ENCODE measurements at regions not wholly inside any gene's neighbourhood (a gene's known extent, or its start where the extent isn't known, plus 50 kb on each side); places are given as distances from the start of the nearest gene placed in this dataset.

DNA sequence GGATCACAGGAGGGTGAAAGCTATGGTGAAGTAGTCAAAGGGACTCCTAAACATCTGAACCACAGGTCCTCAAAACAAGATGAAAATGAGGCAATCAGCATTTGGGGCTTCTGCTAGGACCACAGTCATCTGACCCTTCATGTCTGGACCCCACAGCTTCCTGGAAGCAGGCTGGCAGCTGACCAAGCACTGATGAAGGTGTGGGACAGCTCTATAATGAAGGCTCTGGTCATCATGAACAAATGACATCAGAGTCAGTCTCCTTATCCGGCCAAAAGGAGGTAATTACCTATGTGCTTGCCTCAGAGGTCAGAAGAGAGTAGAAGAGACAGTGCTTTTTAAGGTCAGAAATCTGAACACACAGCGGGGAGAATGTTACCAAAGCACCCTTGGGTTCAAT lies 101.2 kb upstream of the GNAO1 start:
- ChIA-PET CTCF (no interaction called here), POLR2A (interaction anchor here (0.6 kb wide), 1 partner anchor 100 kb away, joined by 4 read pairs; no protein-coding TSS in a partner anchor)
- Histone ChIP-seq H3K4me1 (ENCODE audit: insufficient read depth, low read length) (no peaks in the 10 kb centered on the region), H3K36me3 (ENCODE audit: insufficient read depth, low read length) (no peaks in the 10 kb centered on the region), H3K9me3 (ENCODE audit: control insufficient read depth in 1 of 2, insufficient read depth in 1 of 2, low read length in 2 of 2) (no peaks in the 10 kb centered on the region), H3K27me3 (ENCODE audit: control insufficient read depth in 1 of 2, insufficient read depth in 2 of 2, low read length in 2 of 2) (no peaks in the 10 kb centered on the region), H3K4me3 (ENCODE audit: low read length) (no peak overlapping the region), H3K27ac (ENCODE audit: low read depth in 1 of 2, low read length in 2 of 2) (no peak overlapping the region)
- ATAC-seq (ENCODE audit: poor library complexity) (no peak), DNase-seq (no peak)
- TF ChIP-seq, protein P1, sequence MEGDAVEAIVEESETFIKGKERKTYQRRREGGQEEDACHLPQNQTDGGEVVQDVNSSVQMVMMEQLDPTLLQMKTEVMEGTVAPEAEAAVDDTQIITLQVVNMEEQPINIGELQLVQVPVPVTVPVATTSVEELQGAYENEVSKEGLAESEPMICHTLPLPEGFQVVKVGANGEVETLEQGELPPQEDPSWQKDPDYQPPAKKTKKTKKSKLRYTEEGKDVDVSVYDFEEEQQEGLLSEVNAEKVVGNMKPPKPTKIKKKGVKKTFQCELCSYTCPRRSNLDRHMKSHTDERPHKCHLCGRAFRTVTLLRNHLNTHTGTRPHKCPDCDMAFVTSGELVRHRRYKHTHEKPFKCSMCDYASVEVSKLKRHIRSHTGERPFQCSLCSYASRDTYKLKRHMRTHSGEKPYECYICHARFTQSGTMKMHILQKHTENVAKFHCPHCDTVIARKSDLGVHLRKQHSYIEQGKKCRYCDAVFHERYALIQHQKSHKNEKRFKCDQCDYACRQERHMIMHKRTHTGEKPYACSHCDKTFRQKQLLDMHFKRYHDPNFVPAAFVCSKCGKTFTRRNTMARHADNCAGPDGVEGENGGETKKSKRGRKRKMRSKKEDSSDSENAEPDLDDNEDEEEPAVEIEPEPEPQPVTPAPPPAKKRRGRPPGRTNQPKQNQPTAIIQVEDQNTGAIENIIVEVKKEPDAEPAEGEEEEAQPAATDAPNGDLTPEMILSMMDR (IDR thresholded peaks at IDR 0.05): no peak
- Mint-ChIP-seq H3K4me3 (no peak overlapping the region), H3K27me3 (peaks cover 5% of the 10 kb centered on the region), H3K27ac (no peak overlapping the region), H3K36me3 (ENCODE audit: low read depth) (no peaks in the 10 kb centered on the region), H3K9me3 (no peaks in the 10 kb centered on the region), H3K4me1 (ENCODE audit: low read depth) (no peaks in the 10 kb centered on the region)
- intact Hi-C loops (cut with DNase I, micrococcal nuclease): no loop called here

DNA sequence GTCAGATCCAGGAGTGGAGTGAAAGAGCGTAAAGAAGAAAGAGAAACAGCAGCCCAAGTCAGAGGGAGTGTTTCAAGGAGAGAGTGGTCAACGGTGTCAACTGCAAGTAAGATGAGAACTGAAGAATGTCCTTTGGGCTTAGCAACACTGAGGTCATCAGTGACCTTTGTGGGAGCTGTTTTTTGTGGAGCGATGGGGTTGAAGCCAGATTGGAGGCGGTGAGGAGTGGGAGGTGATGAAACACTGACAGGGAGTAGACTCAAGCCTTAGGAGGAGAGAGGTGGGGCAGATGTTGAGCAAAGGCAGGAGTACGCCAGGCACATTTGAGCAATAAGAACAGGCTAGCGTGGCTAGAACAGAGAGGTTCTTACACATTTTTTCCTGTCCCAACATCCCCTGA lies 103.7 kb upstream of the GNAO1 start:
- Histone ChIP-seq H3K4me3 (ENCODE audit: low read length) (no peak overlapping the region), H3K9me3 (ENCODE audit: control insufficient read depth in 1 of 2, insufficient read depth in 1 of 2, low read length in 2 of 2) (no peaks in the 10 kb centered on the region), H3K4me1 (ENCODE audit: insufficient read depth, low read length) (no peaks in the 10 kb centered on the region), H3K27ac (ENCODE audit: low read depth in 1 of 2, low read length in 2 of 2) (no peak overlapping the region), H3K27me3 (ENCODE audit: control insufficient read depth in 1 of 2, insufficient read depth in 2 of 2, low read length in 2 of 2) (no peaks in the 10 kb centered on the region), H3K36me3 (ENCODE audit: insufficient read depth, low read length) (no peaks in the 10 kb centered on the region)
- Mint-ChIP-seq H3K27ac (no peak overlapping the region), H3K4me3 (no peak overlapping the region), H3K27me3 (peaks cover 5% of the 10 kb centered on the region), H3K4me1 (ENCODE audit: low read depth) (no peaks in the 10 kb centered on the region), H3K36me3 (ENCODE audit: low read depth) (no peaks in the 10 kb centered on the region), H3K9me3 (no peaks in the 10 kb centered on the region)
- CTCF ChIA-PET: no interaction called here
- ATAC-seq (ENCODE audit: poor library complexity): no peak
- intact Hi-C loops (cut with DNase I, micrococcal nuclease): no loop called here
- POLR2A ChIA-PET: no interaction called here
- TF ChIP-seq, protein P1 (IDR thresholded peaks at IDR 0.05): no peak
- DNase-seq: no peak

DNA sequence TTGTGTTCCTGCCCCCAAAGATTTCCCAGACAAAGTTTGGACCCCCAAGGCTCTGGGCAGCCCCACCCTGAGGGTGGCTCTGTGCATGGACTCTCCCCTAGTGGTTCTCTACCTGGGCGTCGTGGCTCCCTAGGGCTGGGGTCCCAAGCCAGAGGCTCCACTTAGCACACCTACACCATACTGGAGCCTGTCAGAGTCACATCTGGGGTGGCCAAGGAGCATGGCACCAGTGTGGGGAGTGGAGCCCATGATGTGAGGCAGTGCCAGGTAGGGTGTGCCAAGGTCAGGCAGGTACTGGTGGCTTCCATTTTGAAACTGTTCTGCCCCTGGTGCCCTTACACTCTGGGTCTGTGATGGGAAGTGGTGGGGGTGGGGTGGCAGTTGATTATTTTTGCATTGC lies 109.9 kb upstream of the GNAO1 start:
- no peak overlapping the region for H3K4me3 ChIP-seq (ENCODE audit: low read length)
- TF ChIP-seq, protein P1 (IDR thresholded peaks at IDR 0.05): no peak
- Mint-ChIP-seq H3K27ac (no peak overlapping the region), H3K4me1 (ENCODE audit: low read depth) (no peaks in the 10 kb centered on the region), H3K27me3 (peaks cover under 1% of the 10 kb centered on the region), H3K9me3 (no peaks in the 10 kb centered on the region), H3K36me3 (ENCODE audit: low read depth) (no peaks in the 10 kb centered on the region), H3K4me3 (no peak overlapping the region)
- DNase-seq (no peak), ATAC-seq (ENCODE audit: poor library complexity) (no peak)
- no peaks in the 10 kb centered on the region for H3K4me1 ChIP-seq (ENCODE audit: insufficient read depth, low read length)
- ChIA-PET CTCF (no interaction called here), POLR2A (no interaction called here)
- no peaks in the 10 kb centered on the region for H3K36me3 ChIP-seq (ENCODE audit: insufficient read depth, low read length)
- intact Hi-C loops (cut with DNase I, micrococcal nuclease): no loop called here
- no peak overlapping the region for H3K27ac ChIP-seq (ENCODE audit: low read depth in 1 of 2, low read length in 2 of 2)
- no peaks in the 10 kb centered on the region for H3K27me3 ChIP-seq (ENCODE audit: control insufficient read depth in 1 of 2, insufficient read depth in 2 of 2, low read length in 2 of 2)
- peaks cover 0 to 5% of the 10 kb centered on the region in 2 experiments for H3K9me3 ChIP-seq (ENCODE audit: control insufficient read depth in 1 of 2, insufficient read depth in 1 of 2, low read length in 2 of 2)

All from CD4-positive, alpha-beta T cell (primary cell).